ENCODE measurements at regions not wholly inside any gene's neighbourhood (a gene's known extent, or its start where the extent isn't known, plus 50 kb on each side); places are given as distances from the start of the nearest gene placed in this dataset.

DNA sequence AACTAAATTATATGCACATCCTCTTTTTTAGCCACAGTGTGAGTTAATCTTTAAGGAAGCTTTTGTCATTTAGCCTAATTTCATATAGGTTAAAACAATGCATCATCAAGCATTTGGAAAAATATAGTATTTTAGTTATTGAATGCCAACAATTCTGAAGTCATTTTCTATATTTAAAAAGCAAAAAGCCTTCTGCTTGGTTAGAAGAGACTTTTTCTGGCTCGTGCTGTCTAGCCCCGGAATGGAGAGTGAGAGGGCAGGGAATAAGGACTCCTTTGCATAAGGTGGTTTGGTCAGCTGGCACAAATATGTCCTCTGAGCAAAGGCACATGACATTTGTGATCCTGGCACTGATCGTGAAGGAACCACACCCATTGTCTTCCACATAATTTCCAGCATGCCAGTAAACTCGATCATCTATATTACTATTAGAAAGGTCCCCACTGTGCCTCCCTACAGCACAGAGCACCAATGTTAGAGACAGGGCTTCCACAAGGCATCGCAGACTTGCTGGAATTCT lies 393.7 kb upstream of the INTU start:
- TF ChIP-seq, protein P1, sequence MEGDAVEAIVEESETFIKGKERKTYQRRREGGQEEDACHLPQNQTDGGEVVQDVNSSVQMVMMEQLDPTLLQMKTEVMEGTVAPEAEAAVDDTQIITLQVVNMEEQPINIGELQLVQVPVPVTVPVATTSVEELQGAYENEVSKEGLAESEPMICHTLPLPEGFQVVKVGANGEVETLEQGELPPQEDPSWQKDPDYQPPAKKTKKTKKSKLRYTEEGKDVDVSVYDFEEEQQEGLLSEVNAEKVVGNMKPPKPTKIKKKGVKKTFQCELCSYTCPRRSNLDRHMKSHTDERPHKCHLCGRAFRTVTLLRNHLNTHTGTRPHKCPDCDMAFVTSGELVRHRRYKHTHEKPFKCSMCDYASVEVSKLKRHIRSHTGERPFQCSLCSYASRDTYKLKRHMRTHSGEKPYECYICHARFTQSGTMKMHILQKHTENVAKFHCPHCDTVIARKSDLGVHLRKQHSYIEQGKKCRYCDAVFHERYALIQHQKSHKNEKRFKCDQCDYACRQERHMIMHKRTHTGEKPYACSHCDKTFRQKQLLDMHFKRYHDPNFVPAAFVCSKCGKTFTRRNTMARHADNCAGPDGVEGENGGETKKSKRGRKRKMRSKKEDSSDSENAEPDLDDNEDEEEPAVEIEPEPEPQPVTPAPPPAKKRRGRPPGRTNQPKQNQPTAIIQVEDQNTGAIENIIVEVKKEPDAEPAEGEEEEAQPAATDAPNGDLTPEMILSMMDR (IDR thresholded peaks at IDR 0.05; ENCODE audit: low read length), result no peak
- no peak for TF ChIP-seq EZH2 (optimal IDR thresholded peaks at IDR 0.05; ENCODE audit: low read depth, low read length)
